ENCODE measurements at regions not wholly inside any gene's neighbourhood (a gene's known extent, or its start where the extent isn't known, plus 50 kb on each side); places are given as distances from the start of the nearest gene placed in this dataset.

DNA sequence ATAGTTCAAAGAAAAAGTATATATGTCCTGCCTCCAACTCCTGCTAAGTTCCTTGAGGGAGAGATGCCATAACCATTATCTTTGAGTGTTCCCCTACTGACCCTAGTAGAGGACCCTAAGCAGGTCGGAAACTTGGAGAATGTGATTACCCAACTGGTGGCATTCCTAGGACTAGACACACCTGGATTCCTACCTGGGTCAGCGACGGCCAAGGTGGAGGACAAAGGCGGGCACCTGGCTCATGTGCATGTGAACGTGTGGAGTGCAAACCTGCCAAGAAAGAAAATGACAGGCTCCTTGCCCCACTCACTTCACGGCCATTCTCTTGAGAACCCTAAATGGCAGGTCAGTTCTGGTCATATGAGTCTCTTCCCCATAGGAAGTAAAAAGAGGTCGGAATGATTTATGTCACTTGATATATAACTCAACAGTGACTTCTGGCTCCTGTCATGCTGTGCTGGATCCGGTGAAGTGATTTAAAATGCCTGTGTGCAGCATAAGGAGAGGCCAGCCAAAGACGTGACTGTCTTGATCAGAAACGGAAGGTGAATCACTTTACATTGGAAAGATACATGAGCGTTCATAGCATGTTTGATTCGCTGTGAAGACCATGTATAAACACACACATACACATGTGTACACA, 371.6 kb downstream of the EIPR1 start:
- DNase-seq (ENCODE audit: extremely low read depth in 1 of 2, low read depth in 1 of 2) = no peak

- no peak for DNase-seq (ENCODE audit: extremely low read depth in 1 of 2, low read depth in 1 of 2)
Observed at GRCh38 chr2:3001615-3002560, 375.7 kb downstream of the EIPR1 start.

GRCh38 chr2:3000968-3001367, 376.6 kb downstream of the EIPR1 start:
- no peak for DNase-seq (ENCODE audit: extremely low read depth in 1 of 2, low read depth in 1 of 2)

DNA sequence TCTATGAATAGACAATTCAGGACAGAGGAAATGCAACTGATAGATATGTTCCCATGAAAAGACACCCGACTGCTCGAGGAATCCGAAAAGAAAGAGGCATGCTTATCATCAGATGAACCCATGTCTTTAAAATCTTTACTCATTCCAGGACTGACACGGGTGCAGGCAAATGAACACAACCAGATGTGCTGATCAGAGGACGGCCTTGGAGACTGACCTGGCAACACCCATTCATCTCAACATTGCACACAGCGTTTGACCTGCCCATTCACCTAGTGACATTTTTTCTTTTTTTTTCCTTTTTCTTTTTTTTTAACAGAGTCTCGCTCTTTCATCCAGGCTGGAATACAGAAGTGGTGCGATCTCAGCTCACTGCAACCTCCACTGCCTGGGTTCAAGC, 377.5 kb downstream of the EIPR1 start:
- no peak for DNase-seq (ENCODE audit: extremely low read depth in 1 of 2, low read depth in 1 of 2)

DNA sequence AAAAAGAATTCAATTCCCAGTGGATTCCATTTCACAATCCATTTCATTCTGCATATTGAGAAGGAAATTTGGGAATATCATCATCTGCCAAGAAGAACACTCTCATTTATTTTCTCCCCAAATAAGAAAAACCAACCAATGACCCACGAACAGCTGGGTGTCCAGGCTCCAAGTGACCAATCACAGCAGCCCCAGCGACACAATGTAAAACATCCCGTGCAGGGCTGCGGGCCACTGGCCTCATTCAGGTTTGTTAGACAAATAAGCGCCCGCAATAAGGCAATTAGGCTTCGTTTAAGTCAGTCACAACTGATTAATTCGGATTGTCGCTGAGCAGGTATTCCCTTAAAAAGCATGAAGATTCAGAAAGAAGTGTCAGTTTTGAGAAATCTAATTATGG, 378.6 kb downstream of the EIPR1 start:
- DNase-seq (ENCODE audit: extremely low read depth in 1 of 2, low read depth in 1 of 2) = no peak

- no peak for DNase-seq (ENCODE audit: extremely low read depth in 1 of 2, low read depth in 1 of 2)
Observed at GRCh38 chr2:2993172-2993692, 384.4 kb downstream of the EIPR1 start.

DNA sequence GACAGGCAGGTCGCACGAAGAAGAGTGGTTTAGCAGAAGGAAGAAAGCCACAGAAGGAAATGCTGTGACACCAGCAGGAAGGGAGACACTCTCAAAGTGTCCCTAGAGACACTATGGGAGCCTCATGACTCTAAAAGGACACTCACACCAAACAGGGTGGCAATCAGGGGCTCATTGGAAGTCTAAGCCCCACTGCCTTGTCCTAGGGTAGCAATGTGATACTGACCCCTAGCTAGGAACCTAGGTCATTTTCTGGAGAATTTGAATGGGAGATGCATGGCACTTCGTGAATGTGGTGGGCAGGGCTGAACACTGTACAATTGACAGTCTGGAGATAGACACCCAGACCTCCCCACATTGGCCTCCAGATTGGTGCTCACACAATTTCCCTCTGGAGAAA, 385.0 kb downstream of the EIPR1 start:
- no peak for DNase-seq (ENCODE audit: extremely low read depth in 1 of 2, low read depth in 1 of 2)

DNA sequence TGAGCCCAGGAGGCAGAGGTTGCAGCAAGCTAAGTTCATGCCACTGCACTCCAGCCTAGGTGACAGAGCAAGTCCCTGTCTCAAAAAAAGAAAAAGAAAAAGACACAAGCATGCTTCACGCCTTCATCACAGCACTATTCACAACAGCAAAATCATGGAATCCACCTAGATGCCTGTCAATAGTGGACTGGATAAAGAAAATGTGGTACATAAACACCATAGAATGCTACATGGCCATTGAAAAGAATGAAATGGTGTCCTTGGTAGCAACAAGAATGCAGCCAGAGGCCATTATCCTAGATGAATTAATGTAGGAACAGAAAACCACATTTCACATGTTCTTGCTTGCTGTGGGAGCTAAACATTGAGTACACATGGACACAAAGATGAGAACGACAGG, 392.6 kb downstream of the EIPR1 start:
- no peak for DNase-seq (ENCODE audit: extremely low read depth in 1 of 2, low read depth in 1 of 2)

DNA sequence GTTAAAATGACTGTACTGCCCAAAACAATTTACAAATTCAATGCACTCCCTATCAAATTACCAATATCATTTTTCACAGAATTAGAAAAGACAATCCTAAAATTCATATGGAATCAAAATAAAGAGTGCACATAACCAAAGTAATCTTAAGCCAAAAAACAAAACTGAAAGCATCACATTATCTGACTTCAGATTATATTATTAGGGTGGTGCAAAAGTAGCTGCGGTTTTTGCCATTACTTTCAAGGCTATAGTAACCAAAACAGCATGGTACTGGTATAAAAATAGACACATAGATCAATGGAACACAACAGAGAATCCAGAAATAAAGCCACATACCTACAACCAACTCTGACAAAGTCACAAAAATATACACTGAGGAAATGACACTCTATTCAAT, 396.6 kb downstream of the EIPR1 start:
- DNase-seq (ENCODE audit: extremely low read depth in 1 of 2, low read depth in 1 of 2) = no peak

- no peak for DNase-seq (ENCODE audit: extremely low read depth in 1 of 2, low read depth in 1 of 2)
Observed at GRCh38 chr2:2974982-2975381, 402.6 kb downstream of the EIPR1 start.

DNA sequence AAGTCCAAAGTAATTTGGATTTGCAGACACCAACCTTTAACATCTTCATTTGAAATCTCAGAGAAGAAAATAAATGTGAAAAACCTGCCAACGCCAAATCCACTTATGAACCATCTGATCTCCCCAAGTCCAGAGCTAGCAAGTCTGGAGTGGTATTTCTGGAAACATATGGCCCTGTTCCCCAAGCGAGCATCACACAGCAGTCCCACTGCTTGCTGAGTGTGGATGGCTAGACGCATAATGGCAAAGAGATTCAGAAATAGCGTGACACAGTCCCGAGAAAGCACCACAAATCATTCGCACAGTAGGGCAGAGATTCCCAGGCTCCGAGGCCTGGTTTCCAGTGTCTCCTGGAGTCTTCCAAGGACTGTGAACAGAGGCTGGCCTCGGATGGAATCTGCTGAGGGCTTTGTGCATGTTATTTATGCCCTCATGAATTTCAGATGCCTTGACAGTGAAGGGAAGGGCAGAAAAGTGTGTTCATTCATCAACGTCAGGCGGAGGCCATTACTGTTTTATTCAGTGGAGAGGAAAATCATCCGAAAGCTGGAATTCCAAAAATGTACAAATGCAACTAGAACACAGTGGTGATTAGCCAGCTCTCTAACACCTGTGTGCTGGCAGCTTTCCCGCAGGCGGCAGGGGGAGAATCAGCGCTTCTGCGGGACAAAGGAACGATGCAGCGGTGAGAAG, 417.0 kb downstream of the EIPR1 start:
- DNase-seq (ENCODE audit: extremely low read depth in 1 of 2, low read depth in 1 of 2) = no peak

GRCh38 chr2:2950403-2950952, 427.1 kb downstream of the EIPR1 start:
- DNase-seq (ENCODE audit: extremely low read depth in 1 of 2, low read depth in 1 of 2) = no peak

DNA sequence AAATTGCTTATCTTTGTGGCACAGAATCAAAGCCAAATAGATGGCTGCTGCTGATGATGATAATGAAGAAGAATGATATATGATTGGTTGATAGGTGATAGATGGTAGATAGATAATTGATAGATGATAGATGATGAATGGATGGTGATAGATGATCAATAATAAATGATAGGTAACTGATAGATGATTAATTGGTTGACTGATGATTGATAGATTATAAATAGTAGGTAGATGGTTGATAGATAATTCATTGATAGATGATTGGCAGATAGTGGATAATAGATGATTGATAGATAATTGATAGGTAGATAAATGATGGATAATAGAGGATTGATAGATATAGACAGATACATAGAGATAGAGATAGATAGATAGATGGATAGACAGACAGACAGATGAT, 430.2 kb downstream of the EIPR1 start:
- no peak for DNase-seq (ENCODE audit: extremely low read depth in 1 of 2, low read depth in 1 of 2)

DNA sequence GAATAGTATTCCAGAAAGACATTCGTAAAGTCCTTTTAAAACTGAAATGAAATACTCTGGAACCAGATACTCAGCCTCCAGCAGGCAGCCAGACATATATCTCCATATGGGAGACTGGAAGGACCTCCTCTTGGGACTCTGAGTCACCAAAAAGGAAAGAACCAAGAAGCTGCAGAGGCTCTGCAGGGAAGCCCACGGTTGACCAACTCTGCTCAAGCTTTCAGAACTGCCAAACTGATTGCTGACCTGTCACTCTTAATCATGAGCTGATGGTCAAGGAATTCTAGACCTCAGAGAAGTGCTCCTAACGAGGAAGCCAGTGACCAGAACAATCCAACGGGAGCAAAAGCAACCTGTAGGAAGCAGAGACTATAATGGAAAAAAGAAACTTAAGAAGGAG, 434.7 kb downstream of the EIPR1 start:
- DNase-seq (ENCODE audit: extremely low read depth in 1 of 2, low read depth in 1 of 2) = no peak

DNA sequence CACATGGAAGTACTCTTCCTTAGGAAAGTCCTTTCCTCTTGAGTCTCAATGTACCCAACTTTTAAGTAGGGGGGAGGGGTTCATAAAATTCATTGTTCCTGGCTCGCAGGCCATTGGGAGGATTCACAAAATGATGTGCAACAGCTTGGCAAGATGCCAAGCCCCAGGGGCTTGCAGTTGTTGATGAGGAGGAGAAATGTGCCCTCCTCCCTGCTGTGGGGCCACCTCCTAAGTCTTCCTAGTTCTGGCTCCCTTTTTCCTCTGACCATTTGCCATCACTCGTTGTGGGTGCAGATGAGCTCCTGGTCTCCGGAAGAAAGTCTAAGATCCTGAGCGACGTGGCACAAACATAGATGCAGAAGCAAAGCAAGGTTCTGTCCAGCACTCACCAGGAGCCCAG, 435.4 kb downstream of the EIPR1 start:
- no peak for DNase-seq (ENCODE audit: extremely low read depth in 1 of 2, low read depth in 1 of 2)

DNA sequence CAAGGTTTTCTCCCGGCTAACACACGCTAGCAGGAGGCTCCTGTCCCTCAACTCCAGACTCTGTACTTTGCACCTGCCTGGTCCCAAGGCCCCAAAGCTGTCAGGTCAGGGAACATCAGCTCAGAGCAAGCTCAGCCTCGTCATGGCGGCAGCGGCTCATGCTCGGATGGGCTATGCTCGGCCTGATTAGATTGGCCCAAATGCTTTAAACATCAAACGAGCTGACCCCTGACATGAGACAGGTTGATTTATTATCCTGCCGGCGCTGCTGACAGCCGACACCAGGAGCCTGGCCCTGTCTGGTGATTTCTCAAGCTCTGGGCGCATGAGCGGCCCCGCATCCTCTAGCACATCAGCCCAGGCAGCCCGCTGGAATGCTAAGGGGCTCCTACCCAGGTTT, 436.4 kb downstream of the EIPR1 start:
- DNase-seq (ENCODE audit: extremely low read depth in 1 of 2, low read depth in 1 of 2) = no peak

DNA sequence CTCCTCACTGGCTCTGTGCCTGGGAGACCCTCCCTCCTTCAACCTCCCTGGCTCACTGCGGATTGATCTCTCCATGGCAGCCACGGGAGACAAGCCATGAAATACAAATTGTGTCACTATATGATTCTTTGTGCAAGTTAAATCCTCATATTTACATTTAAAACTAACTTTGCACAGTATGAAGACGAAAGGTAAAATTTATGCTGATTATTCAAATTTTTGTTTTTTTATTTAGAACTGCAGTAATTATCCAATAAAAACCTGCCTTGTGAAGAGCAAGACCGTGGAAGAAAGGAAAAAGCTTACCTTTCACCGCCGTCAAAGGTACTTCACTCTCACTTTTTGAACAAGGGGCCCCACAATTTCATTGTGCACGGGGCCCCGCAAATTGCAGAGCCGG, 436.9 kb downstream of the EIPR1 start:
- DNase-seq (ENCODE audit: extremely low read depth in 1 of 2, low read depth in 1 of 2) = no peak

GRCh38 chr2:2940061-2940460, 437.6 kb downstream of the EIPR1 start:
- DNase-seq (ENCODE audit: extremely low read depth in 1 of 2, low read depth in 1 of 2) = no peak

- no peak for DNase-seq (ENCODE audit: extremely low read depth in 1 of 2, low read depth in 1 of 2)
Observed at GRCh38 chr2:2939078-2939795, 438.4 kb downstream of the EIPR1 start.

- no peak for DNase-seq (ENCODE audit: extremely low read depth in 1 of 2, low read depth in 1 of 2)
Observed at GRCh38 chr2:2938481-2938880, 439.1 kb downstream of the EIPR1 start.

Data from stimulated activated CD8-positive, alpha-beta memory T cell treated with anti-CD3 and anti-CD28 coated beads, Interleukin-7, amount 100 ng/mL, for 48 hours (primary cell).